Fibroblast of peridontal ligament (primary cell): ENCODE measurements at regions not wholly inside any gene's neighbourhood (a gene's known extent, or its start where the extent isn't known, plus 50 kb on each side); places are given as distances from the start of the nearest gene placed in this dataset.
"Not testable (repeated sequence)": the region's sequence is repeated elsewhere in the genome, so short reads cannot be mapped to it uniquely, and the experiment has no call there.

Experiments used
- DNase-seq: peaks from one replicate; pipeline ENCODE4 v3.0.0-alpha.2; 2010; ENCODE audit errors: extremely low read depth

DNA sequence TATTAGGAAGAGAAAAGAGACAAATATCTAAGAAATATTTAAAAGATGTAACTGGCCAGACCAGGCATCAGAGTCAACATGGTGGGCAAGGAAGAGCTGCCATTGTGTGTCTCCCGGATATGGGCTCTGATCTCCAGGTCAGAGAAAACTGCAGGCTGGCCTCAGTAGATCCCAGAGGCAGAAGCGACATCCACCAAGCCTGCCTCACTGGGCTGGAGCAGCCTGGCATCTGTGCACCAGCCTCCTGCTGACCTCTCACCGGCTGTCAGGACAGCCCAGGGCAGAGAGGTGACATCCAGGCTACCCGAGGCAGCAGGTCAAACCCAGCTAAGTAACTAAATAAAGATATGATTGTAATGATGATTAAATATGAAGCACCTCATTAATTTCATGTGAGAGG lies 162.8 kb upstream of the TNRC6C start:
- DNase-seq, result no peak

DNA sequence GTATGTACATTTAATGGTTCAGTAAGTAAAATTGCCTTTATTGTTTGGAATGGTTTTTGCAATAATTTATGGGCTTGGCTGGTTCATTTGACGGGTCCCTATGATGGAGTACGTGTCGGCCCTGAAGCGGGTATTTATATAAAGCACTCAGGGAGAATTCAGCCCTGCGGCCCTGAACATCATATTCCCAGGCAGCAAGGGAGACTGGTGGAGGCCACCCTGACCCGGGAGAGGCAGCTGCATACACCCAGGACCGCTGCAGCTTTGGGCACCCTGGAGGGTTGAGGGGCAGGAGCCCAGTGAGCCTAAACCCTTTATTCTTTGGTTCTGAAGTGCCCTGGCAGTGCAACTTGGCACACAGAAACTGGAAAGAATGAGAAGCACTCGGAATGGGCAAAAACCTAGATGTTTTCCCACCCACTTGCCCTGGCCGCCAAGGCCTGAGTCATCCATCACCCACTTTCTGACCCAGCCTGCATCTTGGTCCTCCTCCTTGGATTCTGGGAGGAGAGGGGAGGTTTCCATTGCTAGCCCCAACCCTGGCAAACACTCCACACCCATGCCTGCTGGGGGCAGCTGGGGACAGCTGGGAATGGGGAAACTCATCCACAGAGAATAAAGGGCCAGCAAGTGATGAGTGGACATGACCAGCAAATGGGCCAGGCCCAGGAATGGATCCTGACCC lies 162.2 kb upstream of the TNRC6C start:
- peak; percentile 12 for DNase-seq

DNA sequence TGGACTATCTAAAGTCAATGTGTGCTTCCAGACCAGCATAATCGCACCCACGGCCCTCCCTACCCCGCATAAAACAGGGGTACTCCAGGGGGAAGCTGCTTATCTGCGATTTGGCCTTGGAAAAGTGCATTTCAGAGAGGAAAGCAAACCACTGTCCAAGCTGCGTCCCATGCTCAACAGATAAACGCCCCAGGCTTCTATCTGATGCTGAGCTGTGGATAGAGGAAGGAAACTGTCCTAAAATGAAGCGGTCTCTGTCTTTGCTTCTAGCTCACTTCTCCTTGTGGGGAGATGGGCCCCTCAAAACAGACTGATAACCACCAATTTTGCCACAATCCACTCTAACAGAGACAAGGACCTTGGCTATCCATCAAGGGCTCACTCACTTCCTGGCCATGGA lies 160.5 kb upstream of the TNRC6C start:
- DNase-seq, result no peak

DNA sequence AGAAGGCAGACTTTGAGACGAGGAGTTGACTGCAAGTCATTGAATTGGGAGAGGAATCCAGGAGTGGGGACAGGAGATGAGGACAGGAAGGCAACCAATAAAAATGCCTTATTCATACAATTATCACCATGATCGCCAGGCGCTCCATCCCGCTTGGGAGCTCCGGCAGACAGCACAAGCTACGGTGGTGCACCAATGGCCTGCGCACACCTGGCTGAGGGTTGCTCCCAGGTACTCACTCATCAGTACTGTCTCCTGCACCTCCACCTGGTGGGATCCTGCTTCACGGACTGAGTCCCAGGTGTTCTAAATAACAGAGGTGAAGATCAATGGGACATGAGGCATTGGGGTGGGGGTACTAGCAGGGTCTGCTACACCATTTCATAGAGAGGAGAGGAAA lies 160.0 kb upstream of the TNRC6C start:
- no peak for DNase-seq

DNA sequence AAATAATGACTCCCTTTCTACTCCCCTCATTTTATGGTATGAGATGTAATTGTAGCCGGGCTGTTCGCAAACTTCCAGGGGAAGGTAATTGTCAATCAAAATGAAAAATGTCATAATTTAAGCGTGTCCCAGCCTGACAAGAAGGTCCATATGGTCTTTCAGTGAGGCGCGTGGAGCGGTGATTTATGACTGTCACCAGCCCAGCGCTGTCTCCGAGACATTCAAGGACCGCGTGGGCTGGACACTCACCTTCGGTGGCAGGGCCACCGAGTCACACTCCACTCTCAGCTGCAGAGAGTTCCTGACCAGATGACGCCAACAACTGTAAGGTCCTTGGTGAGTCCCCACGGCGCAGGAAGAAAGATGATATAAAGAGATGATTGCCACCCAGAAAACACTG lies 157.7 kb upstream of the TNRC6C start:
- no peak for DNase-seq

DNA sequence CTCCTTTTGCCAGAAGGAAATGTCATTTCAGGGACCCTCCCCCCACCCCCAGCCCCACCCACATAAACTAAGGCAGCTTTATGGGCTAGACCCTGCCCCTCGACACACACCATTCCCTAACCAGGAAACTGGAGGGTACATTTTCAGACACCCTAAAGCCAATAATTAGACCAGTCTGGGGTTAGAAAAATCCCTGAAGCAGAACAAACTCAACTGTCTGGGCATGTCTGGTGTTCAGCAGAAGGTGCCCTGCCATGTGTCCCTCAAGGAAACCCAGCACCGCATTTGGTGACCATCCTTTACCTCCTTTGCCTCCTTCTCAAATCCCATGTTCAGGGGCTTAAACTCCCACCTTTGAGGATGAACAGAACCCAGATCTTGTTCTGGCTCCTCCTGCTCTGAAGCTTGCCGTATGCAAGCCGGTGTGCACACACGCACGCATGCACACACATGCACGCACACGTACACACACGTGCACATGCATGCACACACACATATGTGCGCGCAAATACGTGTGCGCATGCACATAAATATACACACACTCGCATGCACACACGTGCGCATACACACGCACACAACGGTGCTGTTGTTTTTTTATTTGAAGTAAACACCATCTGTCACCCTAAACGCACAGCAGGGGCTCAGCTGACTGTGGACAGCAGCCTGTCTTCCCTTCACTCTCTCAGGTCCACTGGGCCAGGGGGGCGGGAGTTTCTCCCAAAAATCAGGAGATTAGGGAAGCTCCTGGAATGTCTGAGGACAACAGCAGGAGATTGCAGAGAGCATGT lies 156.8 kb upstream of the TNRC6C start:
- DNase-seq, result no peak

DNA sequence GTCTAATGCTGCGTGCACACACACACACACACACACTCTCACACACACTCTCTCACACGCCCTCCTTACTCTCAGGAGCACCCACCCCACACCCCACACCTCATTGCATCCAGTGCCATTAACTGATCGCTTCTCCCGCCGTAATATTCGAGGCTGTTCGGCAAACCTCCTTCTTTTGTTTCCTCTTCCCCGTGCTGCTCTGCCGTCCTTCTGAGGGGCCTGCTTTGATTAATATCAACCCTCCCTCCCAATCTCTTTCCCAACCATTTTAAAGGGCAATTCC lies 156.2 kb upstream of the TNRC6C start:
- DNase-seq, result no peak

DNA sequence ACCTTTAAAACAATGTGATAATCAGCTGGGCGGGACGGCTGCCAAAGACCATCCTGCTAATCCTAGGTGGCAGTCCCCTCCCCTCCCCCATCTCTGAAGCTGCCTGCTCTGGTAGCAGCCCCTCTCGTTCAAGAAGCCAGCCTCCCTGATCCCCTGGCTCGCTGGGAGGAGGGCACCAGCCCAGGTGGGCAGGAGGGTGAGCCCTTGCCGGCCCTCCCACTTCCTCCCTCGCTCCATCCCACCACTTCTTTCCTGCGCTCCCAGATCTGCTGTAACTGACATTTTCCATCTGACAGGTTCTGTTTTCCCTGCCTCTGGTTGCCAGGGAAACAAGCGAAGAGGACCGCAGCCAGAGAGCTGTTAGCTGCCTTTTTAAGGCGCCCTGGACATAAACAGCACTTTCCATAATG lies 155.7 kb upstream of the TNRC6C start:
- DNase-seq, result peak; percentile 15

DNA sequence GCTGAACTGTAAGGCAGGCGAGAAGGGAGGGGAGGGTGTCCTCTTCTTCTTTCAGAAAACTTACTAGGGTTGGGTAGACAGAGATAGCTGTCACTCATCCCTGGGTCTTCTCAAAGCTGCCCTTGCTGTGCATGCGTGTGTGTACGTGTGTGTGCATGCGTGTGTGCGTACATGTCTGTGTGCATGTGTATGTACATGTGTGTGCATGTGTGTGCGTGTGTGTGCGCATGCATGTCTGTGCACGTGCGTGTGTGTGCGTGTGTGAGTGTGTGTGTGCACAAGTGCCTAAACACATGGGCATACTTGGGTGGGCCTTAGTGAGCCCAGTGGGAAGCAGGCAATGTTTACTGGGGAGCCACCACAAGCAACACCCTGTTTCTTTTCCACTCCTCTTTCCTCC lies 154.8 kb upstream of the TNRC6C start:
- no peak for DNase-seq

DNA sequence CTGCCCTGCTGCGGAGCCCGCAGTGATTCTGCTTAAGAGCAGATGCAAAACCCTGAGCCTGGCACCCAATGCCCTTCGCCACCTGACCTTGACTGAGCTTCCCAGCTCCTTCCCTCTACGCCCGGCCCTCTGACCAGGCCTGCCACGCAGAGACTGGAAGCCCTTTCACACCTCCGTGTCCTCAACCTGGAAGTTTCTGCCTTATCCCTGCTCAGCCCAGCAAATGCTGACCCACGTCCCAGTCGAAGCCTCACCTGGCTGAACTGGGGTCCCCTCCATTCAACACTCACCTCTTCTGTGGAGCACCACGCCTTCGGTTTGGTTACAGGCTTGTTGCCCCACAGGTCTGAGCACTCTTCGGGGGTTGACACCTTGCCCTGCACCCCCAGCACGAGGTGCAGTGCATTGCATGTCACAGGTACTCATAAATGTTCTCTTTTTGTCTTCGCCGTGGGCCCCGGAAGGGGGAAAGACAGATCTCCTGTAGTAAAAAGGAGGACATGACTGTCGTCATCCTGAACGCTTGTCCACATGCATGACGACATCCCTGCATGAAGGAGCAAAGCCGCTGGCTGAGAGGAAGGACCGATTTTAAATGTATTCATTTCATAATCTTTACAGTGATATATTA lies 153.6 kb upstream of the TNRC6C start:
- DNase-seq, result no peak

DNA sequence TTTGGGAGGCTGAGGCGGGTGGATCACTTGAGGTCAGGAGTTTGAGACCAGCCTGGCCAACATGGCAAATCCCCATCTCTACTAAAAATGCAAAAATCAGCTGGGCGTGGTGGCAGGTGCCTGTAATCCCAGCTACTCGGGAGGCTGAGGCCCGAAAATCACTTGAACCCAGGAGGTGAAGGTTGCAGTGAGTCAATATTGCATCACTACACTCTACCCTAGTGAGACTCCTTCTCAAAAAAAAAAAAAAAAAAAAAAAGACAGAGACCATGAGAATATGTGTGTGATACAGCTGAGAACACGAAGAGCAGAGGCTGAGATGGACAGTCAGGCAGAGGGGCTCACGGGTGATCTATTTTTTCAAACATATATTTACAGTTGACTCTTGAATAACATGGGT lies 152.5 kb upstream of the TNRC6C start:
- DNase-seq, result not testable (repeated sequence)

DNA sequence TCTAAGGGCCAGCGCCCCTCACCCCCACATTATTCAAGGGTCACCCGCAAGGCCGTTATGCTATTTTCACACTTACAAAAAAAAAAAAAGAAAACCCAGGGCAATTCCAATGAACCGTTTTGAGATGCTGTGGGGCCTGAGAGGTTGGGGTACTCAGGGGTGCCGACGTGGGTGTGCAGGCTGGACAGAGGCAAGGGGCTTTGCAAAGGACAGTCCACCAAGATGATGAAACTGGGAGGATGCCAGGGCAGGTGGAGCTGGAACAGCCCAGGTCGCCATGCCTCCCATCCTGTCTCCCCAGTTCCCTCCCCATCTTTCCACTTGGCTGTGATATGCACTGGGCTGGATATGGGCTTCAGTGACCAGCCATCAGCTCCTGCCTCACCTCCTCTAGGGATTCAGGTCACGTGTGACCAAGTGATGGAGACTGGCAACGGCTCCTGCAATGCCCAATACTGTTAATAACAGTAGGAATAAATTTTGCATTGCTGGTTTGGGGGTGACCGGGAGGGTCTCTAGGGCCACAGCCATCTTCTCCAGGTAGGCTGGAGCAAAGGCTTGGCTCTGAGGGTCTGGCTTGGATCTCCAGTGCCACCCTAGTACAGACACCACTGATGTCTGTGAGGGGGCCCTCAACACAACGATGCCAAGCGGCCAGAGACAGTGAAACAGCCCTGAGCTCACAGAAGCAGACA lies 151.3 kb upstream of the TNRC6C start:
- DNase-seq, result no peak

DNA sequence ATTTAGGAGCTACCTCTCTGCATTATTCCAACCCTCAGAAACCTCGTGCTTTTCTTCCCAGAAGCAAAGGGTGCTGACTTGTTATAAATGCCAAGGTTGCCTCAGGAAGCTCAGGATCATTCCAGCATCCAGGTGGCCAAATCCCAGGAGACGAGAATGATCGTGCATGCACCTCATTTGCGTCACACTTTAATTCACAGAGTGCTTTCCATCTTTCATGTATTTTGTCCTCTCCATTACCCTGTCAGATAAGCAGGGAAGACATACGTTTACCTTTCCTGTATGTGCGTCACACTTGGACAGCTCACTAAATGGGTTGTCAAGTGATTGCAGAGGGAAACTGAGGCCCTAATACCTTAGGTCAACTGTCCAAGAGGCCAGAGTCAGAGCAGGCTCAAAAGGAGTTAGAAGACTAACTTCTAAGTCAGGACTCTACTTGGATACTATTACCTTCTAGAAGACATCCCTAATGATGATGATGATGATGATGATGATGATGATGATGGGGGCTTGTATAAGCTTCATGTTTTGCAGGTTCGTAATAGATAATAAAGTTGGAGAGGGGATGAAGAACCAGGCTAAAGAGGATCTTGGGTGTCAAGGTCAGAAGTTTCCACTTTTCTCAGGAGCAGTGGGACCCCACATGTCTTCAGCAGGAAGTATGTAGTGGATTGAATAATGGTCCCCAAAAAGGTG lies 150.6 kb upstream of the TNRC6C start:
- DNase-seq, result no peak

DNA sequence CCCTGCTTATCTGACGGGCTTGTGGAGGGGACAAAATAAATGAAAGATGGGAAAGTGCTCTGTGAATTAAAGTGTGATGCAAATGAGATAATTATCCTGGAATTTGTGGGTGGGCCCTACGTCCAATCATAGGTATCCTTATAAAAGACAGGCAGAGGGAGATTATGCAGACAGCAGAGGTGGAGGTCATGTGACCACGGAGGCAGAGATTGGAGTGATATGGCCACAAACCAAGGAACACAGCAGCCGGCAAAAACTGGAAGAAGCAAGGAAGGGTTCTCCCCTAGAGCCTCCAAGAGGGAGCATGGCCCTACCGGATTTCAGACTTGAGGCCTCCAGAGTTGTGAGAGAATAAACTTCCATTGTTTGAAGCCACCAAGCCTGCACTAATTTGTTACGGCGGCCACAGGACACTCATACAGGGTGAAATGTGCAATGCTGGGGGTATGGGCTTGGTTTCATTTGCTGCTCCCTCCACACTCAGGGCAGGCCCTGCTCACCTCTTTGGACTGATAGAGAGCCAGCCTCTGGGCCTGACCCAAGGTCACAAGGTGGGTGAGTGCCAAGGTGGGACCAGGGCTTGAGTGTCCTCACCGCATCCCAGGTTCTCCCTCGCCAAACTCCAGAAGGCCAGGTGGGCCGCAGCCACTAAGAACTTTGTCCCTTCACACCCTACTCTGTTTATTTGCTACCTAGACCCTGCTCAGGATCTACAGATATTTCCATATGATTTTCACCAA lies 149.6 kb upstream of the TNRC6C start:
- DNase-seq, result no peak

DNA sequence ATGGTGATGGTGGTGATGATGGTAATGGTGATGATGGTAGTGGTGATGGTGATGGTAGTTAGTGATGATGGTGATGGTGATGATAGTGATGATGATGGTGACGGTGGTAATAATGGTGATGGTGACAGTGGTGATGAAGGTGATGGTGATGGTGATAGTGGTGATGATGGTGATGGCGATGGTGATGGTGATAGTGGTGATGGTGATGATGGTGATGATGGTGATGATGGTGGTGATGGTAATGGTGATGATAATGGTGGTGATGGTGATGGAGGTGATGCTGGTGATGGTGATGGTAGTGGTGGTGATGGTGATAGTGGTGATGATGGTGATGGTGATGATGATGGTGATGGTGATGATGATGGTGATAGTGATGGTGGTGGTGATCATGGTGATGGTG lies 148.7 kb upstream of the TNRC6C start:
- DNase-seq, result no peak

DNA sequence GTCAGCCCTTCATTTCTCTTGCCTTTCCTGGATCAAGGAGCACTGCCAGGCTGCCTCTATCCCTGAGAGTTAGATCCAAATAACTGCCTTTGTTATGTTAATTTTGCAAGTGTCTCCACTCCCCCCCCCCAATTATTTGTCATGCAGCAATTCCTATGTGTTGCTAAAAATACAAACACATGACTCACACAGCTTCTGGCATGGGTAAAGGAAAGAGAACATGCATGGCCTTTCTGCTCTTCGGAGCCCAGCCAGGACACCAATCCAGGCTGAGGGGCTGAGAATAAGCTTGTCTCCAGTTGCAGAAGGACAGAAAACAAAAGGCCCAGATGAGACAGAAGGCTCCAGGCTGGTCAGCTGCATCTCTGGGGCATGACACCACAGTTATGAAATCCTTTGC lies 148.0 kb upstream of the TNRC6C start:
- DNase-seq, result peak; percentile 60

DNA sequence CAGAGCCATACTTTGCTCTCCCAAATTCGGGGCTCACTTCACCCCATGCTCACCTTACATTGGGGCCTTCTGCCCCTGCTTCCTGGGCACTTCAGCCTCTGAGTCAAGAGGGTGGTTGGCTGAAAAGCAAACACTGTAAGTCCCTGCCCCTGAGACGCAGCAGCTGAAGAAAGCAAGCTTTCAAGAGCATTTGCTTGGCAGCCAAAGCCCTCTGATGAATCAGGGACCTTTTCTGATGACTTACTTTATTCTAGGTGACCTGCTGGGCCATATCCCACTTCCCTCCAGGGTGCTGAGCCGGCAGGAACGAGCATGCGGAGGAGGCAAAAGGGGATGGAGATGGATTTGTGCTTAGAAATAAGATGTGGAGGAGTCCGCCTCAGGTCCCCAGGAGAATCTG lies 147.0 kb upstream of the TNRC6C start:
- DNase-seq, result no peak

DNA sequence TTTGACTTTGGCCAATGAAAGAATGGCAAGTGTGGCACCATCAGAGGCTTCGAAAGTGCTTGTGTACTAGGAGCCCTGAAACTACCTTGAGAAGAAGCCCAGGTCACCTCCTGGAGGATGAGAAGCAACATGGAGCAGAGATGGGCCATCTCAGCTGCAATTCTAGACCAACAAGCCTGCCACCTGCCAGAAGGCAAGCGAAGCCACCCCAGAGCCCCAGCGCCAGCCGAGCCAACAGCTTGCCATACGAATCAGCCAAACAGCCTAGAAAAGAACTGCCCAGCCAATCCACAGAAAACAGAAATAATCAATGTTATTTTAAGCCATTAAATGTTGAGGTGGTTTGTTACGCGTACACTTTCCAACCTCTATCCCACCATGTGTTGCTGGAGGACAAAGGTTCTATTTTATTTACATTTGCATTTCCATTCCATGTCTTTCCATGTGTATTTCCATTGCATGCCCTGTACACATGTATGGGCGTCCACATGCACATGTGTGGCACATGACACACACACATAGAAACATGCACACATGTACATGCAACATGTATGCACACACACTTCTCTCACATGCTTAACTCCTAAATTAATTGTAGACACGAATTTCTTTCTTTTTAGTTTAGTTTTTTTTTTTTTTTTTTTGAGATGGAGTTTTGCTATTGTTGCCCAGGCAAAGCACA lies 144.3 kb upstream of the TNRC6C start:
- no peak for DNase-seq

DNA sequence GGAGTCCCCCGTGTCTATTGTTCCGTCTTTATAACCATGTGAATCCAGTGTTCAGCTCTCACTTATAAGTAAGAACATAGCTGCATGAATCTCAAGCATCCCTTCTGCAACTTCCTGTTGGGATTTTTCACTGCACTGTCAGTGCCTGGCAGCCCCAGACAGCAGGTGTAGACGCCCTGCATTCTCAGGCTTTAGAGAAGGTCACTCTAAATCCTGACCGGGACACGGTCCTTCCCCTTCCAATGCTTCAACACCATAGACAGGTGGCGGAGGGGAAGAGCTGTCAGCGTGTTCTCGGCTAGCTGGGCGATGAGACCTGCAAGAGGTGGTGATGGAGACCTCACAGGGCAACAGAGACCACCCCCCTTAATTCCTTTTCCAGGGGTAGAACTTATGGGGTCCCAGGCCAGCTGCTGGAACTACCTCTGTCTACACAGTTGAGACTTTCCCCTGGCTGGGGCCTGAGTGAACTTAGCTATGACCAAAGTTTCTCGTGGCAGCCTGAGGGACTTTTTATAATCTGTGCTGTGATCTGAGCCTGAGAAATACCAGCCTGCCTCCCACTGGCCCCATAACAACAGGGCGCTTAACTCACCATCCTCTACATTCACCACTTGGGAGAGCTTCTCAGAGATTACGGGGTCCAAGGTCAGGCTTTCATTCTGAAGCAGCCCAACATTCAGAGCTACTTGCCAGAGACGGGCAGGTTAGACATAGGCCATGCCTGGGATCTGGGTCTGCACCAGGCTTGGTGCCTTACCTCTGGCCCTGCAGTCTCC lies 143.2 kb upstream of the TNRC6C start:
- DNase-seq, result no peak

DNA sequence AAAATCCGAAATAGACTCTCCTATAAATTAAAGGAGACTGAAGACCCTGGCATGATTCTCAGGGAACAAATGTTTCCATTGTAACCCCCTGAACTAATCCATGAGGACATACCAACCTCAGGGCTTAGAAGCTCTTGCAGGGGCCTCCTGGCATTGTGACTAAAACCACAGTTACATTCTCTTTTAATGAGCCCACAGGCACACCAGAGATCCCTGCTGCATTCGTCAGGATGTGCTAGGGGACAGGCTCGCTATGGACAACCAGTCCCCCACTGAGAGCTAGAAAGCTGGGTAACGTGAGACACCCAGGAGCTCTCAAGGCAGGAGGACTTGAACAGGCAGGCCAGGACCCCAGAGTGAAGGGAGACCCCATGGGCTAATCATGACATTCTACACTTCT lies 140.6 kb upstream of the TNRC6C start:
- DNase-seq, result no peak
